ENCODE measurements at regions not wholly inside any gene's neighbourhood (a gene's known extent, or its start where the extent isn't known, plus 50 kb on each side); places are given as distances from the start of the nearest gene placed in this dataset.

DNA sequence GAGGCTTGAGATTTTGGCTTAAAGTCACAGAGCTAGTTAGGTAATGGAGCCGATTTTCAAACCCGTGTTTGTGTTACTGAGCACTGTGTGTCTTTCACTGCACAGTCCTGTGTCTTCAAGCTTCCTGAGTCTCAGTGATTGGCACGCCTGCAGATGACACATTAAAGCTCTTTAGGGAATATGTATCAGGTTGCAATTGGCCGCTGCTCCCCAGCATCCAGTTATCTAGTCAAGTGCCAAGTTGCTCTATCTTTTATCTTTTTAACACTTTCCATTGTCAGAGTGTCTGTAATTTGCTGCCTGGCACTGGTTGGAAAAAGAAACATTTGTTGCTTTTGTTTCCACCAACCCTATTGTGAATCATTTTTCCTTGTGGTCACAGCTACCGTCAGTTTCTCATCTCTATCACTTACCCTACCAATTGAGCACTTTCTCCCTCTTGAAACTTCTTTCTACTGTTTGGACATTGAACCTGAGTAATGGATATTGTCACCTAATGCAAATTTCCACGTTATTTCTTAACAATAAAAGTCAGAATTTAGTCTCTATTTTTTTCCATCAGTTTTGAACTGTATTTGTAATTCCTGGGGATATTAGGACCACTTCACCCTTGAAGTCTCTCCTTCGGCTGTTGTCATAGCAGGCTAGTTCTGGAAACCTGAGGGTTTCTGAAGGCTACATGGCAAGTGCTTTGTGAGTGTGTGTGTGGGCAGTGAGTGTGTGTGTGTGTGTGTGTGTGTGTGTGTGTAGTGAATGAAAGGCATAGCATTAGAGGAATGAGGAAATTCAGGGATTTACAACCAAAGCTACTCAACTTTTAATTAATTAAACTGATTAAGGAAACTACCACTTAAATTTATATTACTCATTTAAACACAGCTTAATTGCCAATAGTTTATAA, 274.3 kb downstream of the ISL1 start:
- TF ChIP-seq, protein P1, sequence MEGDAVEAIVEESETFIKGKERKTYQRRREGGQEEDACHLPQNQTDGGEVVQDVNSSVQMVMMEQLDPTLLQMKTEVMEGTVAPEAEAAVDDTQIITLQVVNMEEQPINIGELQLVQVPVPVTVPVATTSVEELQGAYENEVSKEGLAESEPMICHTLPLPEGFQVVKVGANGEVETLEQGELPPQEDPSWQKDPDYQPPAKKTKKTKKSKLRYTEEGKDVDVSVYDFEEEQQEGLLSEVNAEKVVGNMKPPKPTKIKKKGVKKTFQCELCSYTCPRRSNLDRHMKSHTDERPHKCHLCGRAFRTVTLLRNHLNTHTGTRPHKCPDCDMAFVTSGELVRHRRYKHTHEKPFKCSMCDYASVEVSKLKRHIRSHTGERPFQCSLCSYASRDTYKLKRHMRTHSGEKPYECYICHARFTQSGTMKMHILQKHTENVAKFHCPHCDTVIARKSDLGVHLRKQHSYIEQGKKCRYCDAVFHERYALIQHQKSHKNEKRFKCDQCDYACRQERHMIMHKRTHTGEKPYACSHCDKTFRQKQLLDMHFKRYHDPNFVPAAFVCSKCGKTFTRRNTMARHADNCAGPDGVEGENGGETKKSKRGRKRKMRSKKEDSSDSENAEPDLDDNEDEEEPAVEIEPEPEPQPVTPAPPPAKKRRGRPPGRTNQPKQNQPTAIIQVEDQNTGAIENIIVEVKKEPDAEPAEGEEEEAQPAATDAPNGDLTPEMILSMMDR (IDR thresholded peaks at IDR 0.05; ENCODE audit: insufficient read depth, low read length, poor library complexity, severe bottlenecking): no peak
- DNase-seq (ENCODE audit: extremely low read depth, insufficient read length): no peak
- no peak overlapping the region for H3K4me3 ChIP-seq (replicated peaks; ENCODE audit: low read depth, low read length)
- no peaks in the 10 kb centered on the region for H3K36me3 ChIP-seq (ENCODE audit: control insufficient read depth, insufficient read depth, low read length)
- H3K27me3 ChIP-seq (replicated peaks; ENCODE audit: control insufficient read depth, insufficient read depth, low read length): no peaks in the 10 kb centered on the region

- TF ChIP-seq, protein P1 (IDR thresholded peaks at IDR 0.05; ENCODE audit: insufficient read depth, low read length, poor library complexity, severe bottlenecking): no peak
- Histone ChIP-seq H3K4me3 (replicated peaks; ENCODE audit: low read depth, low read length) (no peak overlapping the region), H3K27me3 (replicated peaks; ENCODE audit: control insufficient read depth, insufficient read depth, low read length) (no peaks in the 10 kb centered on the region), H3K36me3 (ENCODE audit: control insufficient read depth, insufficient read depth, low read length) (no peaks in the 10 kb centered on the region)
- no peak for DNase-seq (ENCODE audit: extremely low read depth, insufficient read length)
These were observed 278.5 kb downstream of the ISL1 start for GRCh38 chr5:51661646-51662265.

GRCh38 chr5:51664491-51665250, 281.4 kb downstream of the ISL1 start:
- Histone ChIP-seq H3K36me3 (ENCODE audit: control insufficient read depth, insufficient read depth, low read length) (no peaks in the 10 kb centered on the region), H3K4me3 (replicated peaks; ENCODE audit: low read depth, low read length) (no peak overlapping the region), H3K27me3 (replicated peaks; ENCODE audit: control insufficient read depth, insufficient read depth, low read length) (no peaks in the 10 kb centered on the region)
- no peak for DNase-seq (ENCODE audit: extremely low read depth, insufficient read length)
- TF ChIP-seq, protein P1 (IDR thresholded peaks at IDR 0.05; ENCODE audit: insufficient read depth, low read length, poor library complexity, severe bottlenecking): no peak

DNA sequence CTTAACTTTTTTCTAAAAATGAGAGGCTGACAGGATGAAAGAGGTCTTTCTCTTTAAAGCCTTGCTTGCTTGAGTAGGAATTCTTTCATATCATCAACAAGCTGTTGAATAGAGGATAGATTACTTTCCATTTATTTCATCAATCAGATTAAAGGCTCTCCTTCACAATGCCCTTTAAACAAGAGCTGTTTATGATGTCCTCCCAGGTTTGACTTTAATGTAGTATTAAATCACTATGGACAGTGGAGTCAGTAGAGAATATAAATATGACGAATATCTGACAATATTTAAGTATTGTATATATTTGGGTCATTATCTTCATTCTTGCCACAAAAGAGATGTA, 282.0 kb downstream of the ISL1 start:
- no peak for DNase-seq (ENCODE audit: extremely low read depth, insufficient read length)
- TF ChIP-seq, protein P1 (IDR thresholded peaks at IDR 0.05; ENCODE audit: insufficient read depth, low read length, poor library complexity, severe bottlenecking): no peak
- Histone ChIP-seq H3K36me3 (ENCODE audit: control insufficient read depth, insufficient read depth, low read length) (no peaks in the 10 kb centered on the region), H3K4me3 (replicated peaks; ENCODE audit: low read depth, low read length) (no peak overlapping the region), H3K27me3 (replicated peaks; ENCODE audit: control insufficient read depth, insufficient read depth, low read length) (no peaks in the 10 kb centered on the region)

GRCh38 chr5:51669095-51669494, 285.8 kb downstream of the ISL1 start:
- Histone ChIP-seq H3K4me3 (replicated peaks; ENCODE audit: low read depth, low read length) (no peak overlapping the region), H3K27me3 (replicated peaks; ENCODE audit: control insufficient read depth, insufficient read depth, low read length) (no peaks in the 10 kb centered on the region), H3K36me3 (ENCODE audit: control insufficient read depth, insufficient read depth, low read length) (no peaks in the 10 kb centered on the region)
- DNase-seq (ENCODE audit: extremely low read depth, insufficient read length): no peak
- TF ChIP-seq, protein P1 (IDR thresholded peaks at IDR 0.05; ENCODE audit: insufficient read depth, low read length, poor library complexity, severe bottlenecking): no peak

Data from GM06990 (cell line).